ENCODE measurements at regions not wholly inside any gene's neighbourhood (a gene's known extent, or its start where the extent isn't known, plus 50 kb on each side); places are given as distances from the start of the nearest gene placed in this dataset.

GRCh38 chrX:137287191-137287590 lies 253.4 kb upstream of the GPR101 start:
- no peak for TF ChIP-seq CTCF (conservative IDR thresholded peaks at IDR 0.05; ENCODE audit: low read depth, low read length)

DNA sequence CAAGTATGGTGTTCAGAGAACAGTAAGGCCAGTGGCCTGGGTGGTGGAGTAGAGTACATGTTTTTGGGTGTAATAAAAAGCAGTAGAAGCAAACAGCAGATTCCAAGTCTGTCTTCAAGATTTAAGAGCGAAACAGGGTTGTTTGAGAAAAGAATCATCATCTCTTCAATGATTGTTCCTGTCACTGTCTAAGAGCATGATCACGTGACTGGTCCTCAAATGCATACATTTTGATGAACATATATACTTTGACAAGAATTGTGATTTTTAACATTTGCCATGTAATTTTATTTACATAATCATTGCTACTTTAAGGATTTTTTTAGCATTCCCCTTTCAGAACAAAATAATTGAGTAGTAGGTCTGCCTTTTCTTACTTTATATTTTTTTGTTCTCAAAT lies 252.6 kb upstream of the GPR101 start:
- TF ChIP-seq CTCF (conservative IDR thresholded peaks at IDR 0.05; ENCODE audit: low read depth, low read length): no peak

More at GRCh38 chrX:137287191-137287590, 253.4 kb upstream of the GPR101 start:
- H3K4me3 ChIP-seq (ENCODE audit: low read length): no peak overlapping the region
- DNase-seq (ENCODE audit: low read depth): no peak

GRCh38 chrX:137278825-137279224 lies 245.0 kb upstream of the GPR101 start:
- DNase-seq (ENCODE audit: low read depth): no peak
- no peak for TF ChIP-seq CTCF (conservative IDR thresholded peaks at IDR 0.05; ENCODE audit: low read depth, low read length)

More for the DNA sequence above, 252.6 kb upstream of the GPR101 start:
- H3K4me3 ChIP-seq (ENCODE audit: low read length): no peak overlapping the region
- no peak for DNase-seq (ENCODE audit: low read depth)

DNA sequence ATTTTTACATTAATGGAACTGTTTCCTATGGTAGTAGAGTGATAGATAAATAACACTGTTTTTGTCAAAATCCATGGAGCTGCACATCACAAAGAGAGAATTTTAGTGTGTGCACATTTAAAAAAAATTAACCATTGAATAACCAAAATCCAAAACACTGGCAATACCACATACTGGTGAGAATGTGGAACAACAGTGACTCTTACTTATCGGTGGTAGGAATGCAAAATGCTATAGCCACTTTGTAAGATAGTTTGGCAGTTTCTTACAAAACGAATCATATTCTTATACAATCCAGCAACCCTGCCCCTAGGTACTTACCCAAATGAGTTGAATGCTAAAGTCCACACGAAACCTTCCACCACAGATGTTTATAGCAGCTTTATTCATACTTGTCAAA lies 229.6 kb upstream of the GPR101 start:
- no peak for DNase-seq (ENCODE audit: low read depth)

More at GRCh38 chrX:137278825-137279224, 245.0 kb upstream of the GPR101 start:
- no peak overlapping the region for H3K4me3 ChIP-seq (ENCODE audit: low read length)

GRCh38 chrX:137245183-137245582 lies 211.4 kb upstream of the GPR101 start:
- DNase-seq (ENCODE audit: low read depth): no peak
- no peak overlapping the region for H3K4me3 ChIP-seq (ENCODE audit: low read length)
- no peak for TF ChIP-seq CTCF (conservative IDR thresholded peaks at IDR 0.05; ENCODE audit: low read depth, low read length)

More for the DNA sequence above, 229.6 kb upstream of the GPR101 start:
- no peak overlapping the region for H3K4me3 ChIP-seq (ENCODE audit: low read length)
- TF ChIP-seq CTCF (conservative IDR thresholded peaks at IDR 0.05; ENCODE audit: low read depth, low read length): no peak

GRCh38 chrX:137236837-137237236 lies 203.0 kb upstream of the GPR101 start:
- no peak overlapping the region for H3K4me3 ChIP-seq (ENCODE audit: low read length)
- TF ChIP-seq CTCF (conservative IDR thresholded peaks at IDR 0.05; ENCODE audit: low read depth, low read length): no peak
- no peak for DNase-seq (ENCODE audit: low read depth)

DNA sequence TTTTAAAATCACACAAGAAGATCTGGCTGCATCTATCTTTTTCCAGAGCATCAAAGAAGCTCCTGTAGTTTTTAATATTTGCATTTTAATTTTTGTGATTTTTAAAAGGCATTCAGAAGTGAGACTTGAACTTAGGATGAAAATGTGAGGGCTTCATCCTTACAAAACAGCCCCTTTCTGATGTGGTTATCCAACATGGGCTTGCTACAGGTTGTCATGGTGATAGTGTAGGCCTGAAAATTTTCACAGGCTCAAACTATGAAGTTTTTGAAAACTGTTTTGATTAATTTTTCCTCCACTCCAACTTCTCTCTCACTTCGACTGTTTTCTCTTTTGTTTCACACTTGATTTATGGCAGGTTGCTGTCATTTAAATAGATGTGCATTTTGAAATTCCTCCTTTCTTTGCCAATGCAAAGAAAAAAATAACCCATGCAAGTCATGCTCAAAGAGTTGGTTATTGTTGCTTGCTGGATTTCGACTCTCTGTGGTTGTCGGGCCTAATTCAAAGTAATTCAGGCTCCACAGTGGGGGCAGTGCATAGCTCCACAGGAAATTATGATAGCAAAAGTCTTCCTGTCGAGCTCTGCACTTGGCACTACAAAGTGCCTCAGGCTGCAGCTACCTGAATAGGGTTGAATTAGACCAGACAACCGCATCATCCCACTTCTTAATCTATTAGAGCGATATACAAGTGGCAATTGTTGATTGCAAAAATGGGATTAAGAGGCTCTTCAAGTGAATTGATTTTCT lies 201.0 kb upstream of the GPR101 start:
- TF ChIP-seq CTCF (conservative IDR thresholded peaks at IDR 0.05; ENCODE audit: low read depth, low read length): no peak
- no peak for DNase-seq (ENCODE audit: low read depth)

More for the DNA sequence above, 201.0 kb upstream of the GPR101 start:
- H3K4me3 ChIP-seq (ENCODE audit: low read length): no peak overlapping the region
